Right lobe of liver (tissue), 6 donors: ENCODE measurements at regions not wholly inside any gene's neighbourhood (a gene's known extent, or its start where the extent isn't known, plus 50 kb on each side); places are given as distances from the start of the nearest gene placed in this dataset.
"Not testable (repeated sequence)": the region's sequence is repeated elsewhere in the genome, so short reads cannot be mapped to it uniquely, and the experiment has no call there.

Experiments
- ATAC-seq, 4 donors: fragments of 200-7000 bp; cut with Tn5 transposase; one replicate each; pipeline ENCODE4 v1.9.1; 2020; ENCODE audit warnings: mild to moderate bottlenecking in 4 of 4, moderate library complexity in 4 of 4
- DNase-seq, 3 donors: peaks; one replicate each; pipeline ENCODE4 v3.0.0-alpha.2; 2020
- H3K27ac ChIP-seq, 3 donors: fragments of 200-600 bp; one replicate each; pipeline ENCODE4 v1.8.0; 2022
- H3K27me3 ChIP-seq, 2 donors: fragments of 200-600 bp; one replicate each; pipeline ENCODE4 v1.8.0; 2022
- H3K36me3 ChIP-seq, 4 donors: fragments of 200-600 bp; sonication (generic) in 1 of 4; one replicate each; pipeline versions ENCODE4 v1.5.1 to v1.8.0; 2017 to 2022; ENCODE audit warnings: control low read depth in 1 of 4
- H3K4me1 ChIP-seq, 4 donors: fragments of 200-600 bp; sonication (generic) in 1 of 4; one replicate each; pipeline versions ENCODE4 v1.5.1 to v1.8.0; 2017 to 2022; ENCODE audit warnings: control low read depth in 1 of 4
- H3K4me3 ChIP-seq, 3 donors: fragments of 200-600 bp; one replicate each; pipeline ENCODE4 v1.8.0; 2022
- H3K9me3 ChIP-seq, 4 donors: fragments of 200-600 bp; sonication (generic) in 1 of 4; one replicate each; pipeline versions ENCODE4 v1.5.1 to v1.8.0; 2017 to 2022; ENCODE audit warnings: control low read depth in 1 of 4
- POLR2A ChIP-seq: fragments of 450-650 bp; IDR thresholded peaks from one replicate; pipeline ENCODE4 v1.6.1; 2017; ENCODE audit warnings: antibody characterized with exemption, mild to moderate bottlenecking
- WGBS: methylation state at CpG from one replicate; pipeline ENCODE4 v1.1.6; 2018; ENCODE audit warnings: low coverage, low lambda C conversion rate; ENCODE audit not compliant: insufficient coverage; ENCODE audit errors: missing lambda C conversion rate; 5-methylcytosine and 5-hydroxymethylcytosine counted together
- intact Hi-C, 2 donors: fragments of 100-400 bp; cut with DNase I; formaldehyde crosslinking; loops; one replicate each; pipeline versions ENCODE4 v1.11.2 to v1.14.1; 2022
- TF ChIP-seq, protein P1 (sequence below), 4 donors: fragments of 200-600 bp in 3 of 4; fragments of 450-650 bp in 1 of 4; IDR thresholded peaks; one replicate each; pipeline versions ENCODE4 v1.5.1 to v1.8.0; 2016 to 2022; ENCODE audit warnings: antibody characterized with exemption in 4 of 4, mild to moderate bottlenecking in 2 of 4
- donor health status: DM: no; HTN: yes; CAD: no.
- donor health status: DM: no; HTN: no; CAD: no.
- donor health status: DM: no; HTN: no; CAD: no.
- donor health status: DM: no; HTN: yes; CAD: no.
- donor health status: DM: no; HTN: yes; CAD: no.

DNA sequence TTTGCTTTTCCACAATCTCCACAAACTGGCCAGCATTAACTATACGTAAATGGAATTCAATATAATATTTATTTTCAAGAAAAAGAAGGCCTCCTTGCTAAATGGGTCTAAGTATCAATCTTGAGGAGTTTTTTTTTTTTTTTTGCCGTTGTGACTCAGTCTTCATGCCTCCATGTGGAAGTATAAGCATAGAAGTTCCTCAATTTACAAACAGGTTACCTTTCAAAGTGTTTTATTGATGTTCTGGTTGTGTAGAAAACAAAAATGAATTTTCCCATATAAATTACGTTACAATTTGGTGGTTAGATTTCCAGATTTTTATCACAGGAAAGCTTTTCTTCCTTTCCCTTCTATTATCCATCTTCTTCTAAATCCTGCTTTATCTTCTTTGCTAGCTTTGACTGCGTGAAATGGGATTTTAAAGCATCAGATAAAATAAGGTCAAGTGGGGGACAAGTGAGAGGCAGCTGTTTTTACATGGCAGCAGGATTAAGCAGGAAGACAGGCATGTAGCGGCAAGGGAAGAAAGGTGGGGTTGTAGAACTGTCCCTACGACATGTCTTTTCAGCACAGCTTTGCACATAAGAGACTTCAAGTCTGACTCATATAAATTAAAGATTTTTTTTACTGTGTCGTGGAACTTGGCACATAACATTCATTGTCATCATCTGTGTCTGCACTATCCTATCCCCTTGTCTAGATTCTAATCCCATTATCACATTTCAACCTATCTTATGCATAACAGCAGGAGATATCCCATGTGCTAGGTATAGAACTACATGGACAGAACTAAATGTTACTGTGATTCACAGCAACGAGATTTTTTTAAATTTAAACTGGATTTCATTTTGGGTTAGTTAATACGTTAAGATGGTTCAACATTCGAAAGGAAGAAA, 135.3 kb upstream of the FAM3C start:
- H3K27me3 ChIP-seq, result no peaks in the 10 kb centered on the region
- H3K36me3 ChIP-seq, result no peaks in the 10 kb centered on the region
- no peaks in the 10 kb centered on the region for H3K4me1 ChIP-seq
- intact Hi-C loops, result no loop called here
- TF ChIP-seq, protein P1, sequence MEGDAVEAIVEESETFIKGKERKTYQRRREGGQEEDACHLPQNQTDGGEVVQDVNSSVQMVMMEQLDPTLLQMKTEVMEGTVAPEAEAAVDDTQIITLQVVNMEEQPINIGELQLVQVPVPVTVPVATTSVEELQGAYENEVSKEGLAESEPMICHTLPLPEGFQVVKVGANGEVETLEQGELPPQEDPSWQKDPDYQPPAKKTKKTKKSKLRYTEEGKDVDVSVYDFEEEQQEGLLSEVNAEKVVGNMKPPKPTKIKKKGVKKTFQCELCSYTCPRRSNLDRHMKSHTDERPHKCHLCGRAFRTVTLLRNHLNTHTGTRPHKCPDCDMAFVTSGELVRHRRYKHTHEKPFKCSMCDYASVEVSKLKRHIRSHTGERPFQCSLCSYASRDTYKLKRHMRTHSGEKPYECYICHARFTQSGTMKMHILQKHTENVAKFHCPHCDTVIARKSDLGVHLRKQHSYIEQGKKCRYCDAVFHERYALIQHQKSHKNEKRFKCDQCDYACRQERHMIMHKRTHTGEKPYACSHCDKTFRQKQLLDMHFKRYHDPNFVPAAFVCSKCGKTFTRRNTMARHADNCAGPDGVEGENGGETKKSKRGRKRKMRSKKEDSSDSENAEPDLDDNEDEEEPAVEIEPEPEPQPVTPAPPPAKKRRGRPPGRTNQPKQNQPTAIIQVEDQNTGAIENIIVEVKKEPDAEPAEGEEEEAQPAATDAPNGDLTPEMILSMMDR (IDR thresholded peaks at IDR 0.05), result no peak
- TF ChIP-seq POLR2A, result no peak
- no peaks in the 10 kb centered on the region for H3K9me3 ChIP-seq
- H3K4me3 ChIP-seq, result no peak overlapping the region
- DNase-seq (no peak), ATAC-seq (no peak)
- 66% methylated on average over 10 of the region's 10 CpGs for WGBS
- H3K27ac ChIP-seq, result no peak overlapping the region

DNA sequence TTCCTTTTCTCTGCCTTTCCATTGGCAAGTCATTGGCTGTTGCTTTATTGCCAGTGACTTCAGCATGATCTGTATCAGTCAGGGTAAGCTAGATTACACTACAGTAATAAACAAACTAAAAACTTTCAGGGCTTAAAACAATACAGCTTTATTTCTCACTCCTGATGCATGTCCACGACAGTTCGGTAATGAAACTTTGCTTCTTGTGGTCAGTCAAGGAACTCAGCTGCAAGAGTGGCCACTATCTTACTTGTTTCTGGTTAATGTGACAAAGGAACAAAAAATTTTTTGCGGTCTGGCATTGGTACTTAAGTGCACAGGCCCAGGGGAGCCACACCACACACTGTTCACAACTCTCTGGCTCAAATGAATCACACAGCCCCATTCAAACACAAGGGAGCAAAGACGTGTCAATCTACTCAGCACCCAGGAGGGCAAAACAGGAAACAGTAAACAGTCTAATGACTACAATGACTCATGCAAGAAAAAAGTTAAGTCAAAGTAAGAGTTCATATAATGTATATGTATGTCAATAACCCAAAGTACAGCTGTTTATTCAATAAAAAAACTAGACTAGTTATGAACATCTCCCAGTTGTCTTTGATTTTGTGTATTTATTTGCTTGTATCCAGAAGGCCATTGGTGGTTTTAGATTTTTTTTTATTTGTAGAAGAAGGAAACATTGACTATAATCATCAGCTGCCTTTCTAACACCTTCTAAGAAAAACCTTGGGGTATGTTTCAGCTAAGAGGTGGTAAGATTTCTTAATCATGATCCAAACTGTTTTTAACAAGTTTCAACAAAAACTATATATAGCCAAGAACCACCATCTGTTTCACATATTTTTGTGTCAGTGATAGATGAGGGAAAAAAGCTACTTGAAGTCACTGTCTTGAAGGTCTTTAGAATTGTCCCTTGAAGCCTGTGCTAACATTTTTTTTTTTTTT, 134.4 kb upstream of the FAM3C start:
- peak; percentile 39 to 65 (median 47) for ATAC-seq
- intact Hi-C loops, result no loop called here
- Histone ChIP-seq H3K9me3 (no peaks in the 10 kb centered on the region), H3K36me3 (no peaks in the 10 kb centered on the region), H3K27me3 (no peaks in the 10 kb centered on the region), H3K4me1 (no peaks in the 10 kb centered on the region), H3K4me3 (no peak overlapping the region), H3K27ac (no peak overlapping the region)
- no peak for DNase-seq
- TF ChIP-seq, protein P1 (IDR thresholded peaks at IDR 0.05), result no peak
- no peak for TF ChIP-seq POLR2A
- whole genome bisulfite sequencing, result 43% methylated on average over 4 of the region's 4 CpGs

DNA sequence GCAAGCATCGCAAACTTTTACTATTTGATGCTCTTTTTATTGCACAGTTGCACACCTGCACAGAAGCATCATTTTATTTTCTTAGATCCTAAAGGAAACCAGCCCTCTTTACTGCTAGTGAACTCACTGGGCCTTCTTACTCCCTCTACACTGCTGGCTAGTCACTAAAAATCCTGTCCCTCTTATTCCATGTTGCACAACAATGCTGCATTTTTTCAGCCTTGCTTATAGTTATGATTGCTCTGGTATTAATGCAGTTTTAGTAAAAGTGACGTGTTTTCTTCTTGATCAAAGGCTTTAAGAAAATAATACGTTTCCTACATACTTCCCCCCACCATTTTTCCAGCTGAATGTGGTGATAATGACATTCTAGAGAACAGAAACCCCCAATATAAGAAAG, 132.9 kb upstream of the FAM3C start:
- ATAC-seq (no peak), DNase-seq (no peak)
- Histone ChIP-seq H3K4me3 (no peak overlapping the region), H3K36me3 (no peaks in the 10 kb centered on the region), H3K9me3 (no peaks in the 10 kb centered on the region), H3K27ac (no peak overlapping the region), H3K27me3 (no peaks in the 10 kb centered on the region), H3K4me1 (no peaks in the 10 kb centered on the region)
- intact Hi-C loops, result no loop called here
- WGBS, result 65% methylated on average over 3 of the region's 3 CpGs
- TF ChIP-seq POLR2A, result no peak

DNA sequence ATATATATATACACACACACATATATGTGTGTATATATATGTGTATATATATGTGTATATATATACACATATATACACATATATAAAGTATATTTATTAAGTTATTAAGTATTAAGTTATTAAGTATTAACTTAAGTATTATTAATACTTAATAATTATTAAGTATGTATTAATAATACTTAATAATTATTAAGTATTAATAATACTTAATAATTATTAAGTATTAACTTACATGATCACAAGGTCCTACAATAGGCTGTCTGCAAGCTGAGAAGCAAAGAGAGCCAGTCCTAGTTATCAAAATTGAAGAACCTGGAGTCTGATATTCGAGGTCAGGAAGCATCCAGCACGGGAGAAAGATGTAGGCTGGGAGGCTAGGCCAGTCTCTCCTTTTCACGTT, 130.1 kb upstream of the FAM3C start:
- not testable (repeated sequence) for ATAC-seq, H3K4me3 ChIP-seq
- 54% methylated on average over 3 of the region's 3 CpGs for WGBS

DNA sequence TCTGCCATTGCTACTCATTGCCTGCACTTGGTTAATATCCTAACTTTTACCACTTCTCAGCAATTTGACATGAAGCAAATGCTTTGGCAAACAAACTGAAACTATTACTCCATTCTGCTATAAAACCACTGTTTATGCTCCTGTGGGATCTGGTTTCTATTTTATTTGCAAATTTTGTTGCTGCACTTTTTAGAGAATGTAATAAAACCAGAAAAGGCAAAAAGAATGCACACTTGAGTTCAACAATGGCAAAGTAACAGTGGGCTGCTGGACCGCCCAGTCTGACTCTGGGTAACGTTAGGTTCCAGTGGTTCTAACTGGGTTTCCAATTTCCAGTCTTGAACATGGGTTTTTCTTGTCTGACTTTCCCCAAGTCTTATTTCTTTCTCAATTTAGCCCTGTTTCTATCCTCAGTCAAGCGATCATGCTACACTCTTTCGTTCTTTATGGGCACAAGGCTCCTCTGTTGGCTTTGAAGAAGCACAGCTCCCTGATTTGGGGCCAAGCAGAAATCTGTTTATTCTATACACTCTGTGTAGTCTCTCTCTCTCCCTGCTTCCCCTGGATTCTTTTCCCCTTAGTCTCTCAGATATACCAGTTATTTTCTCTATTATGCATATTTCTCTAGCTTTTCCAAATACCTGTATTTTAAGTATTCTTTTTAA, 129.2 kb upstream of the FAM3C start:
- H3K4me1 ChIP-seq, result no peaks in the 10 kb centered on the region
- H3K36me3 ChIP-seq, result no peaks in the 10 kb centered on the region
- WGBS, result 90% methylated on average over 4 of the region's 4 CpGs
- intact Hi-C loops, result no loop called here
- DNase-seq (no peak), ATAC-seq (no peak)
- no peak overlapping the region for H3K4me3 ChIP-seq
- H3K27ac ChIP-seq, result no peak overlapping the region
- no peaks in the 10 kb centered on the region for H3K9me3 ChIP-seq
- no peaks in the 10 kb centered on the region for H3K27me3 ChIP-seq
- TF ChIP-seq POLR2A, result no peak
- TF ChIP-seq, protein P1 (IDR thresholded peaks at IDR 0.05), result no peak

More for the DNA sequence above, 130.1 kb upstream of the FAM3C start:
- intact Hi-C loops, H3K36me3 ChIP-seq, H3K27ac ChIP-seq, H3K4me1 ChIP-seq, H3K9me3 ChIP-seq, H3K27me3 ChIP-seq, DNase-seq: not testable (repeated sequence)
